ENCODE measurements at regions not wholly inside any gene's neighbourhood (a gene's known extent, or its start where the extent isn't known, plus 50 kb on each side); places are given as distances from the start of the nearest gene placed in this dataset.

DNA sequence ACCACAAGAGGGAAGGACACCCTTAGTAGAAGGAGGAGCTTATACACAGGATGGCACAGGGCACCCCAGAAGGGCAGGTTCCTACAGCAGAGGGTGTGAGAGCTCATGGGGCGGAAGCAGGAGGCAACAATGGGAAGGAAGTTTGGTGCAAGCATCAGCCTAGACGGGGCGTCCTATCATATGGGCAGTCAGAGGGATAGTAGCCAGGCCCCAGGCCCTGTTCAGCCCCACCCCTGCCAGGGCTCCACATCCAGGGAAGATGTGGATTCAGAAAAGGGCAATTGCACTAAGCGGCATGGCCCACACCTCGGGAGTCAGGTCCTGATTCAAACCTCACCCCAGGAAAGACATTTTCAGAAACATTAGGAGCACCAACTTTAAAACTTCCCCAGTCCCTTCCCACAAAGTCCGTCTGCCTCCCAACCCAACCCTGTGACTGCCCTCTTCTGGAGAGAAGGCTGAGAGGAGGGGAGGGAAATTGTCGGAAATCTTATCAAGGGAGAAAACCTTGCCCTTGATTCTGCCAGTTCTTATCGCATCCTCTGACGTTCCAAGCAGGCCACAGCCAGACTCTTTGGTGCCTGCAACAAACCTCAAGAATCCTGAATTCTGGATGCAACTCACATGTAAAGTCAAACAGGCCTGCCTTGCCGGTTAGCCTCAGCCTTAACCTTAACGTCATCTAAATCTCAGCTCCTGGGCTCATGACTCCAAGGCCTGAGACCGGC is 198.8 kb upstream of the CDH5 start:
- no peak for DNase-seq
- no peak overlapping the region for H3K4me3 Mint-ChIP-seq

DNA sequence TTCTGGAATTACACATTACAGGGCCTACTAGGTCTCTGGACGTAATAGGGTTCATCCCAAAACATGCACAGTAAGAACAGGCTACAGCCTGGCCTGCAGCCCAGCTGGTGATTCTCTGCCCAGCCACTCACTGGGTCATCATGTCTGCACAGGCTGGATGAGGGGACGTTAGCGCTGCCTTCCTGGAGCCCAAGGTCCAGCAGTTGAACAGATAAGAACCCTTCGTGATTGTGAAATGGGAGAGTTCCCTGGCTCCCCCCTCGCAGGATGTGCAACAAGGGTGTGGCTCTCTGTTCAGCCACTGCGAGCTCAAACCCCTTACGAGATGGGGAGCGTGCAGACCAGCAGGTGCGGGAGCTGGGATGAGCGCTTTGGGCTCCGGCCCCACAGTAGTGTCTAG is 200.0 kb upstream of the CDH5 start:
- H3K27me3 Mint-ChIP-seq (ENCODE audit: insufficient read depth) = peaks cover 23% of the 10 kb centered on the region
- H3K36me3 Mint-ChIP-seq (ENCODE audit: low read depth) = no peaks in the 10 kb centered on the region
- no peak for DNase-seq
- H3K4me1 Mint-ChIP-seq (ENCODE audit: low read depth) = no peaks in the 10 kb centered on the region
- no peak overlapping the region for H3K4me3 Mint-ChIP-seq
- TF ChIP-seq, protein P1, sequence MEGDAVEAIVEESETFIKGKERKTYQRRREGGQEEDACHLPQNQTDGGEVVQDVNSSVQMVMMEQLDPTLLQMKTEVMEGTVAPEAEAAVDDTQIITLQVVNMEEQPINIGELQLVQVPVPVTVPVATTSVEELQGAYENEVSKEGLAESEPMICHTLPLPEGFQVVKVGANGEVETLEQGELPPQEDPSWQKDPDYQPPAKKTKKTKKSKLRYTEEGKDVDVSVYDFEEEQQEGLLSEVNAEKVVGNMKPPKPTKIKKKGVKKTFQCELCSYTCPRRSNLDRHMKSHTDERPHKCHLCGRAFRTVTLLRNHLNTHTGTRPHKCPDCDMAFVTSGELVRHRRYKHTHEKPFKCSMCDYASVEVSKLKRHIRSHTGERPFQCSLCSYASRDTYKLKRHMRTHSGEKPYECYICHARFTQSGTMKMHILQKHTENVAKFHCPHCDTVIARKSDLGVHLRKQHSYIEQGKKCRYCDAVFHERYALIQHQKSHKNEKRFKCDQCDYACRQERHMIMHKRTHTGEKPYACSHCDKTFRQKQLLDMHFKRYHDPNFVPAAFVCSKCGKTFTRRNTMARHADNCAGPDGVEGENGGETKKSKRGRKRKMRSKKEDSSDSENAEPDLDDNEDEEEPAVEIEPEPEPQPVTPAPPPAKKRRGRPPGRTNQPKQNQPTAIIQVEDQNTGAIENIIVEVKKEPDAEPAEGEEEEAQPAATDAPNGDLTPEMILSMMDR (IDR thresholded peaks at IDR 0.05) = no peak
- H3K27ac Mint-ChIP-seq = no peak overlapping the region
- no peaks in the 10 kb centered on the region for H3K9me3 Mint-ChIP-seq

More for the DNA sequence above, 198.8 kb upstream of the CDH5 start:
- H3K36me3 Mint-ChIP-seq (ENCODE audit: low read depth) = no peaks in the 10 kb centered on the region
- H3K27me3 Mint-ChIP-seq (ENCODE audit: insufficient read depth) = peaks cover 30% of the 10 kb centered on the region
- TF ChIP-seq, protein P1 (IDR thresholded peaks at IDR 0.05) = peak; percentile 52; the same call in 1 of the 2 replicates
- H3K9me3 Mint-ChIP-seq = no peaks in the 10 kb centered on the region
- no peak overlapping the region for H3K27ac Mint-ChIP-seq
- H3K4me1 Mint-ChIP-seq (ENCODE audit: low read depth) = no peaks in the 10 kb centered on the region

DNA sequence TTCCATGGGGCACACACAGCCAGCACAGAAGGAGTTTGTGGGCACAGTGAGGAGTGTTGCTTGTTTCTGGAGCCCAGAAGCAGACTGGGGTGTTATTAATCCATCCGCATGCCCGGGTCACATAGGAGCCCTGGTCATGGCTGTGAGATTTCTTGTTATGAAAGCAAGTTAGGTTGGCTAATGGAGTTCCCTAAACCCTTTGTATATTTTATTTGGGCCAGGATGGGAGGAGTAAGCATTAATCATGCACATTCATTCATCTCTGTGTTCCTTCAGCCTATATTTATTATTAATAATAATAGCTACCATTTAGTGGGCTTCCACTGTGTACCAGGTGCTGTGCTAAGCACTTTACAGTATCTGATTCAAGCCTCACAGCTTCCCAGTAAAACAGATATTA is 200.6 kb upstream of the CDH5 start:
- Mint-ChIP-seq H3K4me1 (ENCODE audit: low read depth) (no peaks in the 10 kb centered on the region), H3K36me3 (ENCODE audit: low read depth) (no peaks in the 10 kb centered on the region), H3K27ac (no peak overlapping the region), H3K9me3 (no peaks in the 10 kb centered on the region), H3K27me3 (ENCODE audit: insufficient read depth) (peaks cover 27% of the 10 kb centered on the region), H3K4me3 (no peak overlapping the region)
- TF ChIP-seq, protein P1 (IDR thresholded peaks at IDR 0.05) = no peak
- no peak for DNase-seq

DNA sequence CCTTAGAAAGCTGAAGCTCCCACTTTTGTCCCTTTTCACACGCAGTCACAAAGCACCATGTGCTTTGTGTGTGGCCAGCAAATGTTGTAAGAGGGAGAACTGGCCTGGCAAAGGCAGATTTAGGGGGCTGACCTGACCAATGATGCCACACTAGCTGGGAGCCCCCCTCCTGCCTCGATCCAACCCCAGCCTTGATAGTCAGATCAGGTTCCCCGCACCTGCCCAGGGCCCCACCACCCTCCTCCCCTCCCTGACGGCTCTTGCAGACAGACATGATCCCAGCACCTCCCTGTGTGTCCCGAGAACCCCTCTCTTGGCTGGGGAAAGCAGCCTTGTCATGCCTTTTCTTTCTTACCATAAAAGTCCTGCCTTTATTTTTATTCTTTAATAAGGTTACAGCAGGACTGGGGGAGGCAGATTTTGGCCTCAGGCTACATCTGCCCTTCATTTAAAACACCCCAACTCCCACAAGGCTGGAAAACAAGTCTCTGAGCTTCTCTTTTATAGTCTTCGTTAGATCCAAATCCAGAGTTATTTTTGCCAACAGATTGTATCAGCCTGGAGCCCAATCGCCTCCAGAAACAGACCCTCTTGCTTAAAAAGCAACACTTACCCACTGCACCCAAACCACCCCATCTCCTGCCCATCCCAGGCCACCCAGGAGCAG is 201.8 kb upstream of the CDH5 start:
- no peaks in the 10 kb centered on the region for H3K4me1 Mint-ChIP-seq (ENCODE audit: low read depth)
- H3K27ac Mint-ChIP-seq = no peak overlapping the region
- TF ChIP-seq, protein P1 (IDR thresholded peaks at IDR 0.05) = no peak
- H3K9me3 Mint-ChIP-seq = no peaks in the 10 kb centered on the region
- no peaks in the 10 kb centered on the region for H3K36me3 Mint-ChIP-seq (ENCODE audit: low read depth)
- H3K4me3 Mint-ChIP-seq = no peak overlapping the region
- peaks cover 27% of the 10 kb centered on the region for H3K27me3 Mint-ChIP-seq (ENCODE audit: insufficient read depth)
- DNase-seq = no peak

DNA sequence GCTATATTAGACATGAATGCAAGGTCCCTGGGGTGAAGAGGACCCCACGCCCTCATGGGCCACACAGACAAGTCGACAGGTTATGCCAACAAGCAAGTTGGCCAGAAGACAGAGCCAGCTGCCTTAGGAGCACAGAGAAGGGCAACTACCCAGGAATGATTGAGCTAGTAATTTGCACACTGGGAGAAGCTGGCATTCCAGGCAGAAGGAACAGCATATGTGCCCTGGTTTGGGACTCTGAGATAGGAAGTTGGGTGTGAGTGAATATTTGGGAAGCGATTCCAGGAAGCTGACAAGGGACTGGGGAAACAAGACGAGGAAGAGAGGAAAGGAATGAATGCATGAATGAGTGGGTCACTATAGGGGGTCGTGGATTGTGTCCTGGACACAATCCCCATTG is 203.7 kb upstream of the CDH5 start:
- TF ChIP-seq, protein P1 (IDR thresholded peaks at IDR 0.05) = no peak
- Mint-ChIP-seq H3K9me3 (no peaks in the 10 kb centered on the region), H3K27me3 (ENCODE audit: insufficient read depth) (peaks cover 25% of the 10 kb centered on the region), H3K4me3 (no peak overlapping the region), H3K4me1 (ENCODE audit: low read depth) (no peaks in the 10 kb centered on the region), H3K27ac (no peak overlapping the region), H3K36me3 (ENCODE audit: low read depth) (no peaks in the 10 kb centered on the region)
- DNase-seq = no peak
